Natural killer cell (primary cell): ENCODE measurements at regions not wholly inside any gene's neighbourhood (a gene's known extent, or its start where the extent isn't known, plus 50 kb on each side); places are given as distances from the start of the nearest gene placed in this dataset.
"Not testable (repeated sequence)": the region's sequence is repeated elsewhere in the genome, so short reads cannot be mapped to it uniquely, and the experiment has no call there.

Experiments
- ATAC-seq, 3 donors: fragments of 150-1000 bp in 2 of 3; fragments of 200-7000 bp in 1 of 3; cut with Tn5 transposase; 1 replicate in 1 of 3; 2 replicates in 2 of 3; pipeline ENCODE4 v1.10.0; 2021; ENCODE audit warnings: mild to moderate bottlenecking in 2 of 3, moderate library complexity in 2 of 3
- DNase-seq, 2 donors: peaks; one replicate each; pipeline versions ENCODE4 v3.0.0 to v3.0.0-alpha.2; 2013 to 2021; ENCODE audit warnings: mixed read lengths in 1 of 2
- H3K27ac ChIP-seq: one replicate; pipeline ENCODE4 v1.5.1; 2013; ENCODE audit warnings: mild to moderate bottlenecking, low read length
- H3K27me3 ChIP-seq: one replicate; pipeline ENCODE4 v1.6.1; 2013; ENCODE audit warnings: low read length; ENCODE audit not compliant: control insufficient read depth, insufficient read depth
- H3K36me3 ChIP-seq: one replicate; pipeline ENCODE4 v1.6.1; 2013; ENCODE audit warnings: low read length; ENCODE audit not compliant: control insufficient read depth, insufficient read depth
- H3K4me1 ChIP-seq: one replicate; pipeline ENCODE4 v1.6.1; 2013; ENCODE audit warnings: low read length; ENCODE audit not compliant: control insufficient read depth, insufficient read depth
- H3K4me3 ChIP-seq: one replicate; pipeline ENCODE4 v1.5.1; 2013; ENCODE audit warnings: low read length
- H3K9me3 ChIP-seq: one replicate; pipeline ENCODE4 v1.6.1; 2013; ENCODE audit warnings: low read length; ENCODE audit not compliant: control insufficient read depth, insufficient read depth
- H3K27ac Mint-ChIP-seq, 2 donors: one replicate each; pipeline ENCODE4 v1.8.0; 2022; ENCODE audit warnings: mild to moderate bottlenecking in 2 of 2, mixed read lengths in 2 of 2, moderate library complexity in 1 of 2
- H3K27me3 Mint-ChIP-seq, 2 donors: one replicate each; pipeline ENCODE4 v1.8.0; 2022; ENCODE audit warnings: low read depth in 2 of 2, mixed read lengths in 2 of 2
- H3K36me3 Mint-ChIP-seq: one replicate; pipeline ENCODE4 v1.8.0; 2022; ENCODE audit warnings: mixed read lengths
- H3K4me1 Mint-ChIP-seq, 2 donors: one replicate each; pipeline ENCODE4 v1.8.0; 2022; ENCODE audit warnings: mixed read lengths in 2 of 2
- H3K4me3 Mint-ChIP-seq: one replicate; pipeline ENCODE4 v1.8.0; 2022; ENCODE audit warnings: mild to moderate bottlenecking, moderate library complexity, mixed read lengths
- H3K9me3 Mint-ChIP-seq, 2 donors: one replicate each; pipeline ENCODE4 v1.8.0; 2022; ENCODE audit warnings: mixed read lengths in 2 of 2
- CTCF ChIP-seq: fragments of 200-600 bp; IDR thresholded peaks from one replicate; pipeline ENCODE4 v1.8.0; 2022; ENCODE audit warnings: antibody characterized with exemption
- WGBS: methylation state at CpG from one replicate; pipeline ENCODE4 v1.1.7; 2013; ENCODE audit warnings: missing lambda C conversion rate; ENCODE audit not compliant: insufficient coverage; 5-methylcytosine and 5-hydroxymethylcytosine counted together
- intact Hi-C: fragments of 100-400 bp; cut with micrococcal nuclease; formaldehyde crosslinking; loops from one replicate; pipeline ENCODE4 v1.14.2; 2022

- H3K27ac ChIP-seq, result no peak overlapping the region
- H3K4me3 Mint-ChIP-seq, result no peak overlapping the region
- H3K4me3 ChIP-seq, result no peak overlapping the region
- H3K27ac Mint-ChIP-seq, result no peak overlapping the region
- intact Hi-C loops, result no loop called here
- no peaks in the 10 kb centered on the region for H3K36me3 ChIP-seq
- peaks cover 8 to 12% of the 10 kb centered on the region in 2 donors for H3K9me3 Mint-ChIP-seq
- no peaks in the 10 kb centered on the region for H3K4me1 ChIP-seq
- no peaks in the 10 kb centered on the region for H3K4me1 Mint-ChIP-seq
- H3K27me3 ChIP-seq, result no peaks in the 10 kb centered on the region
- ATAC-seq, result no peak
- no peak for DNase-seq
- TF ChIP-seq CTCF, result no peak
- peaks cover 9% of the 10 kb centered on the region for H3K36me3 Mint-ChIP-seq
- no peaks in the 10 kb centered on the region for H3K27me3 Mint-ChIP-seq
- no peaks in the 10 kb centered on the region for H3K9me3 ChIP-seq
These were observed 70.1 kb upstream of the IRAK1BP1 start for GRCh38 chr6:78797270-78797669.

- H3K36me3 ChIP-seq, result no peaks in the 10 kb centered on the region
- Mint-ChIP-seq H3K4me3 (no peak overlapping the region), H3K9me3 (peaks cover 12% of the 10 kb centered on the region in 2 donors), H3K36me3 (peaks cover 9% of the 10 kb centered on the region), H3K4me1 (no peaks in the 10 kb centered on the region), H3K27me3 (no peaks in the 10 kb centered on the region), H3K27ac (no peak overlapping the region)
- intact Hi-C loops, result no loop called here
- no peaks in the 10 kb centered on the region for H3K4me1 ChIP-seq
- TF ChIP-seq CTCF, result no peak
- no peak for DNase-seq
- no peak overlapping the region for H3K4me3 ChIP-seq
- H3K9me3 ChIP-seq, result no peaks in the 10 kb centered on the region
- no peaks in the 10 kb centered on the region for H3K27me3 ChIP-seq
- no peak for ATAC-seq
- no peak overlapping the region for H3K27ac ChIP-seq
- WGBS, result 91% methylated on average over 2 of the region's 2 CpGs
These were observed 67.7 kb upstream of the IRAK1BP1 start for GRCh38 chr6:78799682-78800081.

GRCh38 chr6:78806792-78807191 is 60.6 kb upstream of the IRAK1BP1 start:
- H3K36me3 ChIP-seq, H3K4me3 Mint-ChIP-seq, H3K27ac Mint-ChIP-seq, DNase-seq, intact Hi-C loops, ATAC-seq, H3K4me1 ChIP-seq, H3K9me3 Mint-ChIP-seq, H3K27me3 ChIP-seq, H3K36me3 Mint-ChIP-seq, H3K27ac ChIP-seq, H3K4me3 ChIP-seq, H3K4me1 Mint-ChIP-seq, H3K27me3 Mint-ChIP-seq: not testable (repeated sequence)
- H3K9me3 ChIP-seq, result peaks cover 13% of the 10 kb centered on the region
- 82% methylated on average over 1 of the region's 1 CpG for WGBS

- H3K36me3 ChIP-seq, intact Hi-C loops, DNase-seq, H3K27me3 Mint-ChIP-seq, H3K4me3 Mint-ChIP-seq, H3K27ac Mint-ChIP-seq, H3K9me3 Mint-ChIP-seq, H3K27ac ChIP-seq, H3K4me3 ChIP-seq, H3K4me1 ChIP-seq, H3K36me3 Mint-ChIP-seq, ATAC-seq, H3K27me3 ChIP-seq, H3K4me1 Mint-ChIP-seq: not testable (repeated sequence)
- 92% methylated on average over 9 of the region's 10 CpGs for WGBS
- peaks cover 13% of the 10 kb centered on the region for H3K9me3 ChIP-seq
These were observed 59.5 kb upstream of the IRAK1BP1 start for GRCh38 chr6:78807655-78808355.
